ENCODE measurements at regions not wholly inside any gene's neighbourhood (a gene's known extent, or its start where the extent isn't known, plus 50 kb on each side); places are given as distances from the start of the nearest gene placed in this dataset.
"Not testable (repeated sequence)": the region's sequence is repeated elsewhere in the genome, so short reads cannot be mapped to it uniquely, and the experiment has no call there.

GRCh38 chr1:238639861-238640260 lies 746.5 kb upstream of the CHRM3 start:
- intact Hi-C loops (cut with micrococcal nuclease) = no loop called here
- no peak for ATAC-seq
- DNase-seq = no peak

DNA sequence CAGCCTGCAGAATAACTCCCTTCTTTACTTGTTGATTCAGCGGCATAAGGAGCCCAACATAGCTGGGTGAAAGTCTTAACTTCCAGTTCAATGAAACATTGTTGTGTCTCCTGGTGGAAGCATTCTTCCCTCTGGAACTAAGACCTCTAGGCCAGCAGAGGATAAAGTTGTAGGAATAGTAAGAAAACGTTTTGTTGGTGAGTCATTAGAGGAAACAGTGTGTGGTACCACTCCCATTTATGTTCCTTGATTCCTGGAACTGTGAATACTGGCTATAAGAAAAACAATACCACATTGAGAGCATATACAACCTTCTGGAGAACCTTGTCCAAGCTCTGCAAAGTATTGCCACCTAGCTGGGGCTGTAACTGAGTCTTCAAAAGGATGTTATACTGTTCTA lies 737.4 kb upstream of the ZP4 start:
- intact Hi-C loops (cut with micrococcal nuclease) = no loop called here
- ATAC-seq = no peak
- no peak for DNase-seq

- intact Hi-C loops (cut with micrococcal nuclease) = no loop called here
- no peak for DNase-seq
- ATAC-seq = no peak
Measured at GRCh38 chr1:238624776-238625175, 734.1 kb upstream of the ZP4 start.

DNA sequence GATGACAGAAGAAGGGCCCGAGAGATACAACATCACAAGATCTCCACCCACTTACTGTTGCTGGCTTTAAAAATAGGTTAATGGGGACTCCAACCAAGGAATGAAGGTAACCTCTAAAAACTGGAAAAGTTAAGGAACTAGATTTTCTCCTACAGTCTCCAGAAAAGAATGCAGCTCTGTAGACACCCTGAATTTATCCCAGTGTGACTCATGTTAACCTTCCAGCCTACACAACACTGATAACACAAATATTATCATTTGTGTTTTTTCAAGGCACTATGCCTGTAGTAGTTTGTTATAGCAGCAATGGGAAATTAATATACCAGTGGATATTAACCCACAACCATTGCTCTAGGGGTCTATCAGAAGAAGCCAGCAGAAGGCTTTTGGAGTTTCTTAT lies 730.7 kb upstream of the ZP4 start:
- no peak for ATAC-seq
- intact Hi-C loops (cut with micrococcal nuclease) = no loop called here
- no peak for DNase-seq

DNA sequence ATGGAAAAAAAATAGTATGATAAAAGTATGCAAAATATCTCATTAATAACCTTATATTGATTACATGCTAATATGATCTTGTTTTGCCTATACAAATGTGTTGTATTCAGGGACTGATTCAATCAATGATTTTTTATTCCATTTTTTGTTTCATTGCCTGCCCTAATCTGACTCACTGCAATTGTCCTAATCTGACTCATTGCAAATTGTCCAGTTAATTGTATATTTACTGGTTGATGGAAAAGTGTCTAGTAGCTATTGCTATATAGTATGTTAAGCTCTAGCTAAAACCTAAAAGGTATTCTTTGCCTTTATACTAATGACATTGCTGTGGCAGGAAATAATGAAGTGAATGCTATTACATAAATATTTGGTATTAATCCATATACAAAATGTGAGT lies 728.9 kb upstream of the ZP4 start:
- DNase-seq (no peak), ATAC-seq (no peak)
- intact Hi-C loops (cut with micrococcal nuclease) = no loop called here

- ATAC-seq (no peak), DNase-seq (no peak)
- intact Hi-C loops (cut with micrococcal nuclease) = no loop called here
Measured at GRCh38 chr1:238611406-238611805, 720.7 kb upstream of the ZP4 start.

- intact Hi-C loops (cut with micrococcal nuclease) = no loop called here
- ATAC-seq (no peak), DNase-seq (no peak)
Measured at GRCh38 chr1:238608144-238608543, 717.4 kb upstream of the ZP4 start.

DNA sequence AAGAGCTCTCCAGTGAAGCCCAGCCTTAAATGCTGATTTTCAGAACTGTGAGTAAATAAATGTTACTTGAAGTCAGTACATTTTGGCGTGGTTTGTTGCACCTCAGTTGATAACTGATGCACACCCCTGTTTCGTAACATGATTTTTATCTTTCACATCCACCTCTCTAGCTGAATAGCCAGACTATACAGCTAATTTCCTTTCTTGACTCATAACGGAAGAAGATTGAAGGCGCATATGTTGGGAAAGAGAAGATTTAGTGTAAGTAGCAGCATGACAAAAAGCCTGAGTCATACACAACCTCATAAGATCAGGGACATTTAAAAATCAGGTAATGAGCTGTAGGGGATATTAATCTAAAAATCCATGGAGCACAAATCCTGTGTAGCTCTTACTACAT lies 716.2 kb upstream of the ZP4 start:
- ATAC-seq (no peak), DNase-seq (no peak)
- intact Hi-C loops (cut with micrococcal nuclease) = no loop called here

GRCh38 chr1:238606457-238606856 lies 715.7 kb upstream of the ZP4 start:
- no peak for DNase-seq
- intact Hi-C loops (cut with micrococcal nuclease) = no loop called here
- no peak for ATAC-seq

- intact Hi-C loops (cut with micrococcal nuclease) = no loop called here
- DNase-seq (no peak), ATAC-seq (no peak)
Measured at GRCh38 chr1:238604357-238604756, 713.6 kb upstream of the ZP4 start.

- intact Hi-C loops (cut with micrococcal nuclease); ATAC-seq: not testable (repeated sequence)
Measured at GRCh38 chr1:238601604-238602003, 710.9 kb upstream of the ZP4 start.

GRCh38 chr1:238596703-238597102 lies 706.0 kb upstream of the ZP4 start:
- no peak for ATAC-seq
- intact Hi-C loops (cut with micrococcal nuclease) = no loop called here
- no peak for DNase-seq

More at GRCh38 chr1:238601604-238602003, 710.9 kb upstream of the ZP4 start:
- not testable (repeated sequence) for DNase-seq

DNA sequence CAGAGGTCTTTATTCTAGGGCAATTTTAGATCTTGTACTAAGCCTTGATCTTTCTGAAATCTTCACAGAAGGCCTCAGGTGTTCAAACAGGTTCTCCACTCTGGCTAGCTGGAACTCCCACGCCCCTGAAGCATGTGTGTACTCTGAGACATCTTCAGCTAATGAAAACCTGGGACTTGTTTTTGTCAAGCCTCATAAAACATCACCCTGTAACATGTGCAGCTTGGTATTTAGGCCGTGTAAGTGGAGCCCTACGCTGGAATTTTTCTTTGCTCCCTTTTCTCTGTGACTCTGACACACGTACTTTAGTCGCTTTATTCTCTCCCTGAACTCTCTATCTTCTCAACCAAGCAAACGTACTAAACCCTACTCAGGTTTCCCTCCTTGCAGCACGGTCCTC lies 701.9 kb upstream of the ZP4 start:
- ATAC-seq (no peak), DNase-seq (no peak)
- intact Hi-C loops (cut with micrococcal nuclease) = no loop called here

DNA sequence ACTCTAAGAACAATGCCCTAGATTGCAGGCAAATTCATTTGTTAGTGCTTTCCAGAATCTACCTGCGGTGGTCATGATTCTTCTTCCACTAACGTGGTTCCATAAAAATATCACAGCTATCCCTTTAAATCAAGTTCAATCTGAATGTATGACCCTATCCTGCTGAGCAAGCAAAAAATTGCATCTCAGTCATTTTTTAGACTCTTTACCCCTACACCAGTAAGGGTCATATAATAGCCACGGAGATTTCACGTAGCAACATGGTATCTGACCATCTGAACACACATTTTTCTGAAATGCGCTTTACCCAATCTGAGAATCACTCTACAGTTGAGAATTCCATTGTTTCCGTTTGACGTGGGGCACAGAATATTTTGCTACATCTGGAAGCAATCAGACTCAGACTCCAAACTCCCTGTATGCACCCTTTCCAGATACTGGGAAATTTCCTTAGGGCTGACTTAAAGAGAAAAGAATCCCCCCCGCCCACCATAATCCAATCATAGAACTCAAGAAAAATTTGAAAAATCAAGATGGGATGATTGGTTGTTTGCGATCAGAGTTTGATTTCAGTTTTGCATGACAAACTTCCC lies 699.2 kb upstream of the ZP4 start:
- no peak for DNase-seq
- intact Hi-C loops (cut with micrococcal nuclease) = no loop called here
- no peak for ATAC-seq

DNA sequence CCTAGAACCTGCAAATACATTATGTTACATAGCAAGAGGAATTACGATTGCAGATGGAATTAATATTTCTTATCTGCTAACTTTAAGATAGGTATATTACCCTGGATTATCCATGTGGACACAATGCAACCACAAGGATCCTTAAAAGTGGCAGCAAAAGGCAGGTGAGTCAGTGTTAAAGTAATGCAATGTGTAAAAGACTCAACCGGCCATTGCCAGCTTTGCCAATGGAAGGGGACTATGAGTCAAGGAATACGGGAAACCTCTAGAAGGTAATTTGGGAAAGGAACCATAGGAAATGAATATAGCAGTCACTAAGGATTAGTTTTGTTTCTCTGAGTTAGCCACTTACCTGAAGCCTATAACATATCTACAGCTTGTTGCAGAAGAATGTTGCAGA lies 692.1 kb upstream of the ZP4 start:
- DNase-seq (no peak), ATAC-seq (no peak)
- intact Hi-C loops (cut with micrococcal nuclease) = no loop called here

- ATAC-seq (no peak), DNase-seq (no peak)
- intact Hi-C loops (cut with micrococcal nuclease) = no loop called here
Measured at GRCh38 chr1:238581332-238581731, 690.6 kb upstream of the ZP4 start.

- DNase-seq = no peak
Measured at GRCh38 chr1:238568735-238569134, 678.0 kb upstream of the ZP4 start.

GRCh38 chr1:238562341-238562740 lies 671.6 kb upstream of the ZP4 start:
- DNase-seq (no peak), ATAC-seq (no peak)
- intact Hi-C loops (cut with micrococcal nuclease) = no loop called here

More at GRCh38 chr1:238568735-238569134, 678.0 kb upstream of the ZP4 start:
- intact Hi-C loops (cut with micrococcal nuclease) = no loop called here
- no peak for ATAC-seq

DNA sequence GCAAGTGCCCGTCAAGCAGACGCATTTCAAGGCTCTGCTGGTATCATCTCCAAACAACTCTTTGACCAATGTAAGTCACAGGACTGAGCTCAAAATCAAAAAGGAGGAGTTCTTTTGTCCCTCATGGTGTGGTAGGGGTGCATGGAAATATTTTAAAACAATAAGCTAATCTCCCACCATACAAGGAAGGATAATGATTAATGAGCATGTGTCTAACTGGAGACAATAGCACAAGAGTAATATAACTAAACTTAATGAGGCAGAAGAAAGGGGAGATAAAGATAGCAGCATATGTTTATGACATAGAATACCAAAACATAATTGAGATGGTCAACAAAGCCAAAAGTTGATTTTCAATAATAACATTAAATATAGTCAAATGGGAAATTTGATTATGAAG lies 668.0 kb upstream of the ZP4 start:
- DNase-seq (no peak), ATAC-seq (no peak)
- intact Hi-C loops (cut with micrococcal nuclease) = no loop called here

DNA sequence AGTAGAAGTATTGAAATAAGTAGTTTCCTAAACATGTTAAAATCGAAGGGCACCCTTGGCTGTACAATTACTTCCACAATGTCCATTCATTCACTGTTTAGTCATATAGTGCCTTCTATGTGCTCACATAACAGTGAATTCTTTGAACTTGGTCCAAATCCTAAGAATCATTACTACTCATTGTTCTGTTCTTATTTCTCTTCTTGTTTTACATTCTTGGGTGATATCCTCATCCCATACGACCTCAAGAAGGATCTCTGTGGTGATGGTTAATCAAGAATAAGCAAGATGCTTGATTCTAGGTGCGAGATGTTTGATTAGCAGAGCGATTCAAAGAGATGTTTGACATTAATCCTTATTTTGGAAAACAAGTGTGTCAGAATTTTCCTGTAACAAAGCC lies 667.4 kb upstream of the ZP4 start:
- ATAC-seq (no peak), DNase-seq (no peak)
- intact Hi-C loops (cut with micrococcal nuclease) = no loop called here

DNA sequence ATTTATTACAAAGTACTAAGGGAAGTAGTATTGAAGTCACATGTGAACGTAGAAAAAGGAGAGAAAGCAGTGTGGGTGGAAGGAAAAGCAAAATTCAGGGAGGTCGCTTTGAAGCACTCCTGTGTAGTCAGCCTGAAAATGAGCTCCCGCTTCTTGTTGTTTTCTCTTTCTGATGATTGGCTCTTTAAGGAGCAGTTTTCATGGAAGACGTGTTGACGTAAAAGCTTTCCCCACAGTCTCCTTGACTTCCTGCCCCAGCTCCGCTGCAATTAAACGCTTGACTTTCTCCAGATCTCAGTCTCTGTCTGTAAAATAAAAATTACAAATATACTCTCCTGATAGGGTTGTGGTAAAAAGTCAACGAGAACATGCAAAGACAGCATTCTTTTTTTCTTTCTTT lies 661.5 kb upstream of the ZP4 start:
- DNase-seq = no peak
- ATAC-seq = no peak
- intact Hi-C loops (cut with micrococcal nuclease) = no loop called here

DNA sequence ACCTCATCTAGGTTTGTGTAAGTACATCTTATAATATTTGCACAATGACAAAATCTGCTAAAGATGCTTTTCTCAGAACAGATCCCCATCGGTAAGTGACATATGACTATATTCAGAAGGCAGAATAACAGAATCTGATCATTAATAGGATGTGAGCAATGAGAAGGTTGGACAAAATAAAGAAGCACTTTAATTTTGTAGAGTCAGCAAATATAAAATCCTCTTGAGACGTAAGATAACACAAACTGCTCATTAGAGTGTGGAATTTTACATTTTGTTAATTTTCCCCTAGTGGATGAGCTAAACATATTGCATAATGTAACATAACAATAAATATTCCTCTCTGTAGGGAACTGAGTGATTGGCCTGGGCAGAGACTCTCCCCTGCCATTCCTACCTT lies 658.4 kb upstream of the ZP4 start:
- intact Hi-C loops (cut with micrococcal nuclease) = no loop called here
- no peak for DNase-seq
- no peak for ATAC-seq

All from left ventricle myocardium superior (tissue), 1 donor.